ENCODE measurements at regions not wholly inside any gene's neighbourhood (a gene's known extent, or its start where the extent isn't known, plus 50 kb on each side); places are given as distances from the start of the nearest gene placed in this dataset.

DNA sequence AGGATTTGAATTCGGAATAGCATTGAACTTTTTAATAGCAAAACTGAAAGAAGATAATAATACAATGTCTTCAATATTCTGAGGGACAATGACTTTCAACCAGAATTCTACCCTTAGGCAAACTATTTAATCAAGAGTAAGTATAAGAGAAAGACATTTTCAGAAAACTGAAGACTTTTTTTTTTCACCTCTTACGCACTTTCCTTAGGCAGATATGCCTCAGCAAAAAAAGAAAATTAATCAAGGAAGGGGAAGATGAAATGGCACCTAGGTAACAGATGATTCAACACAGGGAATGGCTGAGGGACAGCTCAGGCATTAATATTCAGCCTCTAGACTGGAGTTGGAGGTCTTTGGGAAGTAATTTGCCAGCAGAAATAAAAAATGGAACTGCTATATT is 184.9 kb downstream of the URB2 start:
- no peak for DNase-seq (ENCODE audit: low spot score)
- Histone ChIP-seq H3K9me3 (ENCODE audit: control insufficient read depth in 4 of 4, low read length in 3 of 4) (peaks cover 3 to 13% (median 8%) of the 10 kb centered on the region in 4 donors), H3K27me3 (ENCODE audit: control insufficient read depth in 4 of 4, insufficient read depth in 4 of 4, low read length in 3 of 4) (no peaks in the 10 kb centered on the region), H3K4me1 (ENCODE audit: control insufficient read depth in 4 of 4, insufficient read depth in 4 of 4, low read length in 3 of 4) (no peaks in the 10 kb centered on the region), H3K9ac (ENCODE audit: low read depth in 1 of 2, low read length in 2 of 2) (no peak overlapping the region), H3K36me3 (ENCODE audit: control insufficient read depth in 4 of 4, insufficient read depth in 3 of 4, low read depth in 1 of 4, low read length in 3 of 4) (no peaks in the 10 kb centered on the region), H3K4me3 (ENCODE audit: low read depth in 1 of 3, low read length in 3 of 3) (no peak overlapping the region), H3K27ac (ENCODE audit: low read depth in 1 of 2, low read length in 2 of 2) (no peak overlapping the region)
- TF ChIP-seq TAF1 (conservative IDR thresholded peaks at IDR 0.05) (no peak), RAD21 (IDR thresholded peaks at IDR 0.05) (no peak), HNF4A (conservative IDR thresholded peaks at IDR 0.05) (no peak), HNF4G (IDR thresholded peaks at IDR 0.05) (no peak), SP1 (IDR thresholded peaks at IDR 0.05) (no peak), ZBTB33 (IDR thresholded peaks at IDR 0.05) (no peak), NR2F2 (IDR thresholded peaks at IDR 0.05) (no peak), RXRA (IDR thresholded peaks at IDR 0.05) (no peak), FOXA1 (IDR thresholded peaks at IDR 0.05) (no peak), EGR1 (IDR thresholded peaks at IDR 0.05; ENCODE audit: low read depth in 2 of 2) (no peak), GABPA (IDR thresholded peaks at IDR 0.05 in 1 of 2, conservative IDR thresholded peaks at IDR 0.05 in 1 of 2) (no peak)
- TF ChIP-seq, protein P1, sequence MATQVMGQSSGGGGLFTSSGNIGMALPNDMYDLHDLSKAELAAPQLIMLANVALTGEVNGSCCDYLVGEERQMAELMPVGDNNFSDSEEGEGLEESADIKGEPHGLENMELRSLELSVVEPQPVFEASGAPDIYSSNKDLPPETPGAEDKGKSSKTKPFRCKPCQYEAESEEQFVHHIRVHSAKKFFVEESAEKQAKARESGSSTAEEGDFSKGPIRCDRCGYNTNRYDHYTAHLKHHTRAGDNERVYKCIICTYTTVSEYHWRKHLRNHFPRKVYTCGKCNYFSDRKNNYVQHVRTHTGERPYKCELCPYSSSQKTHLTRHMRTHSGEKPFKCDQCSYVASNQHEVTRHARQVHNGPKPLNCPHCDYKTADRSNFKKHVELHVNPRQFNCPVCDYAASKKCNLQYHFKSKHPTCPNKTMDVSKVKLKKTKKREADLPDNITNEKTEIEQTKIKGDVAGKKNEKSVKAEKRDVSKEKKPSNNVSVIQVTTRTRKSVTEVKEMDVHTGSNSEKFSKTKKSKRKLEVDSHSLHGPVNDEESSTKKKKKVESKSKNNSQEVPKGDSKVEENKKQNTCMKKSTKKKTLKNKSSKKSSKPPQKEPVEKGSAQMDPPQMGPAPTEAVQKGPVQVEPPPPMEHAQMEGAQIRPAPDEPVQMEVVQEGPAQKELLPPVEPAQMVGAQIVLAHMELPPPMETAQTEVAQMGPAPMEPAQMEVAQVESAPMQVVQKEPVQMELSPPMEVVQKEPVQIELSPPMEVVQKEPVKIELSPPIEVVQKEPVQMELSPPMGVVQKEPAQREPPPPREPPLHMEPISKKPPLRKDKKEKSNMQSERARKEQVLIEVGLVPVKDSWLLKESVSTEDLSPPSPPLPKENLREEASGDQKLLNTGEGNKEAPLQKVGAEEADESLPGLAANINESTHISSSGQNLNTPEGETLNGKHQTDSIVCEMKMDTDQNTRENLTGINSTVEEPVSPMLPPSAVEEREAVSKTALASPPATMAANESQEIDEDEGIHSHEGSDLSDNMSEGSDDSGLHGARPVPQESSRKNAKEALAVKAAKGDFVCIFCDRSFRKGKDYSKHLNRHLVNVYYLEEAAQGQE (IDR thresholded peaks at IDR 0.05): no peak
- TF ChIP-seq, protein P2, sequence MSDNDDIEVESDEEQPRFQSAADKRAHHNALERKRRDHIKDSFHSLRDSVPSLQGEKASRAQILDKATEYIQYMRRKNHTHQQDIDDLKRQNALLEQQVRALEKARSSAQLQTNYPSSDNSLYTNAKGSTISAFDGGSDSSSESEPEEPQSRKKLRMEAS (IDR thresholded peaks at IDR 0.05): no peak
- TF ChIP-seq, protein P3, sequence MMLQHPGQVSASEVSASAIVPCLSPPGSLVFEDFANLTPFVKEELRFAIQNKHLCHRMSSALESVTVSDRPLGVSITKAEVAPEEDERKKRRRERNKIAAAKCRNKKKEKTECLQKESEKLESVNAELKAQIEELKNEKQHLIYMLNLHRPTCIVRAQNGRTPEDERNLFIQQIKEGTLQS (IDR thresholded peaks at IDR 0.05): no peak
- TF ChIP-seq, protein P4, sequence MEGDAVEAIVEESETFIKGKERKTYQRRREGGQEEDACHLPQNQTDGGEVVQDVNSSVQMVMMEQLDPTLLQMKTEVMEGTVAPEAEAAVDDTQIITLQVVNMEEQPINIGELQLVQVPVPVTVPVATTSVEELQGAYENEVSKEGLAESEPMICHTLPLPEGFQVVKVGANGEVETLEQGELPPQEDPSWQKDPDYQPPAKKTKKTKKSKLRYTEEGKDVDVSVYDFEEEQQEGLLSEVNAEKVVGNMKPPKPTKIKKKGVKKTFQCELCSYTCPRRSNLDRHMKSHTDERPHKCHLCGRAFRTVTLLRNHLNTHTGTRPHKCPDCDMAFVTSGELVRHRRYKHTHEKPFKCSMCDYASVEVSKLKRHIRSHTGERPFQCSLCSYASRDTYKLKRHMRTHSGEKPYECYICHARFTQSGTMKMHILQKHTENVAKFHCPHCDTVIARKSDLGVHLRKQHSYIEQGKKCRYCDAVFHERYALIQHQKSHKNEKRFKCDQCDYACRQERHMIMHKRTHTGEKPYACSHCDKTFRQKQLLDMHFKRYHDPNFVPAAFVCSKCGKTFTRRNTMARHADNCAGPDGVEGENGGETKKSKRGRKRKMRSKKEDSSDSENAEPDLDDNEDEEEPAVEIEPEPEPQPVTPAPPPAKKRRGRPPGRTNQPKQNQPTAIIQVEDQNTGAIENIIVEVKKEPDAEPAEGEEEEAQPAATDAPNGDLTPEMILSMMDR (IDR thresholded peaks at IDR 0.05; ENCODE audit: low read depth, low read length, missing input control): no peak
- 81% methylated on average over 2 of the region's 2 CpGs for WGBS

GRCh38 chr1:229812148-229812547 is 186.1 kb downstream of the URB2 start:
- WGBS: 85% methylated on average over 1 of the region's 1 CpG
- H3K27ac ChIP-seq (ENCODE audit: low read depth in 1 of 2, low read length in 2 of 2): no peak overlapping the region

More at GRCh38 chr1:229812148-229812547, 186.1 kb downstream of the URB2 start:
- H3K9me3 ChIP-seq (ENCODE audit: control insufficient read depth in 4 of 4, low read length in 3 of 4): peaks cover 3 to 13% (median 8%) of the 10 kb centered on the region in 4 donors
- H3K4me3 ChIP-seq (ENCODE audit: low read depth in 1 of 3, low read length in 3 of 3): no peak overlapping the region
- no peaks in the 10 kb centered on the region for H3K36me3 ChIP-seq (ENCODE audit: control insufficient read depth in 4 of 4, insufficient read depth in 3 of 4, low read depth in 1 of 4, low read length in 3 of 4)
- H3K9ac ChIP-seq (ENCODE audit: low read depth in 1 of 2, low read length in 2 of 2): no peak overlapping the region
- DNase-seq (ENCODE audit: low spot score): no peak
- no peak for TF ChIP-seq HNF4A (conservative IDR thresholded peaks at IDR 0.05)
- TF ChIP-seq, protein P1 (IDR thresholded peaks at IDR 0.05): no peak
- H3K4me1 ChIP-seq (ENCODE audit: control insufficient read depth in 4 of 4, insufficient read depth in 4 of 4, low read length in 3 of 4): no peaks in the 10 kb centered on the region
- no peaks in the 10 kb centered on the region for H3K27me3 ChIP-seq (ENCODE audit: control insufficient read depth in 4 of 4, insufficient read depth in 4 of 4, low read length in 3 of 4)

Data from liver (tissue), 8 donors.